Mesendoderm (in vitro differentiated cells): ENCODE measurements at regions not wholly inside any gene's neighbourhood (a gene's known extent, or its start where the extent isn't known, plus 50 kb on each side); places are given as distances from the start of the nearest gene placed in this dataset.
A peak's percentile ranks its signal among the peaks of the same experiment; 100 is the strongest.

Experiments used
- DNase-seq: peaks from one replicate; pipeline ENCODE4 v3.0.0; 2013
- H2AK5ac ChIP-seq: 2 replicates; pipeline ENCODE4 v1.6.1; 2013; ENCODE audit warnings: low read length, inconsistent platforms
- H2BK120ac ChIP-seq: 2 replicates; pipeline ENCODE4 v1.6.1; 2013; ENCODE audit warnings: low read depth, mild to moderate bottlenecking, low read length, moderate library complexity, mixed read lengths
- H2BK15ac ChIP-seq: replicated peaks from 2 replicates; pipeline ENCODE4 v1.6.1; 2013; ENCODE audit warnings: low read depth, mild to moderate bottlenecking, moderate library complexity
- H2BK5ac ChIP-seq: 2 replicates; pipeline ENCODE4 v1.6.1; 2013; ENCODE audit warnings: low read length, inconsistent platforms
- H3K18ac ChIP-seq: 2 replicates; pipeline ENCODE4 v1.6.1; 2013; ENCODE audit warnings: mild to moderate bottlenecking, low read length, mixed read lengths
- H3K23ac ChIP-seq: one replicate; pipeline ENCODE4 v1.6.1; 2013; ENCODE audit warnings: low read length
- H3K27ac ChIP-seq: 2 replicates; pipeline ENCODE4 v1.5.1; 2013; ENCODE audit warnings: low read depth, mild to moderate bottlenecking, inconsistent platforms, low read length, moderate library complexity
- H3K27me3 ChIP-seq: 2 replicates; pipeline ENCODE4 v1.6.1; 2013; ENCODE audit warnings: low read length, control low read depth, mild to moderate bottlenecking, inconsistent platforms; ENCODE audit not compliant: insufficient read depth, poor library complexity
- H3K36me3 ChIP-seq: 2 replicates; pipeline ENCODE4 v1.6.1; 2013; ENCODE audit warnings: low read length, inconsistent platforms; ENCODE audit not compliant: control insufficient read depth, insufficient read depth
- H3K4ac ChIP-seq: one replicate; pipeline ENCODE4 v1.6.1; 2013; ENCODE audit warnings: low read depth, mild to moderate bottlenecking, low read length, moderate library complexity
- H3K4me1 ChIP-seq: 2 replicates; pipeline ENCODE4 v1.6.1; 2013; ENCODE audit warnings: low read depth, low read length, inconsistent platforms; ENCODE audit not compliant: control insufficient read depth
- H3K4me2 ChIP-seq: 2 replicates; pipeline ENCODE4 v1.6.1; 2013; ENCODE audit warnings: low read length
- H3K4me3 ChIP-seq: 2 replicates; pipeline ENCODE4 v1.5.1; 2013; ENCODE audit warnings: mild to moderate bottlenecking, low read length
- H3K56ac ChIP-seq: one replicate; pipeline ENCODE4 v1.6.1; 2013; ENCODE audit warnings: low read length
- H3K79me1 ChIP-seq: 2 replicates; pipeline ENCODE4 v1.6.1; 2013; ENCODE audit warnings: low read length, inconsistent platforms
- H3K79me2 ChIP-seq: 2 replicates; pipeline ENCODE4 v1.6.1; 2013; ENCODE audit warnings: mild to moderate bottlenecking, low read length; ENCODE audit not compliant: control insufficient read depth, insufficient read depth
- H3K9ac ChIP-seq: 2 replicates; pipeline ENCODE4 v1.6.1; 2013; ENCODE audit warnings: low read length, inconsistent platforms
- H4K5ac ChIP-seq: one replicate; pipeline ENCODE4 v1.6.1; 2013; ENCODE audit warnings: low read length
- H4K8ac ChIP-seq: one replicate; pipeline ENCODE4 v1.6.1; 2013; ENCODE audit warnings: low read depth, mild to moderate bottlenecking, control low read depth, low read length, moderate library complexity
- WGBS: extraction: QIAGEN DNeasy Blood & Tissue Kit; methylation state at CpG from one replicate; pipeline ENCODE4 v1.1.7; 2013; ENCODE audit warnings: low lambda C conversion rate, missing lambda C conversion rate; ENCODE audit not compliant: insufficient coverage; ENCODE audit errors: extremely low coverage; 5-methylcytosine and 5-hydroxymethylcytosine counted together

GRCh38 chr12:20967756-20968155, 157.3 kb downstream of the SLCO1B3 start:
- H3K18ac ChIP-seq, result no peak overlapping the region
- H2BK5ac ChIP-seq, result no peak overlapping the region
- no peaks in the 10 kb centered on the region for H3K79me2 ChIP-seq
- H3K36me3 ChIP-seq, result no peaks in the 10 kb centered on the region
- no peak for DNase-seq
- no peak overlapping the region for H3K4ac ChIP-seq
- H3K27ac ChIP-seq, result no peak overlapping the region
- H4K8ac ChIP-seq, result no peak overlapping the region
- no CpG with 5 or more reads among the region's 1 CpG for WGBS
- H3K4me3 ChIP-seq, result no peak overlapping the region
- no peak overlapping the region for H2BK15ac ChIP-seq
- no peak overlapping the region for H3K23ac ChIP-seq
- no peak overlapping the region for H3K9ac ChIP-seq
- H4K5ac ChIP-seq, result no peak overlapping the region
- no peaks in the 10 kb centered on the region for H3K4me1 ChIP-seq
- no peak overlapping the region for H2AK5ac ChIP-seq
- no peak overlapping the region for H3K56ac ChIP-seq
- H2BK120ac ChIP-seq, result no peak overlapping the region
- no peaks in the 10 kb centered on the region for H3K79me1 ChIP-seq
- no peaks in the 10 kb centered on the region for H3K27me3 ChIP-seq
- H3K4me2 ChIP-seq, result no peak overlapping the region

DNA sequence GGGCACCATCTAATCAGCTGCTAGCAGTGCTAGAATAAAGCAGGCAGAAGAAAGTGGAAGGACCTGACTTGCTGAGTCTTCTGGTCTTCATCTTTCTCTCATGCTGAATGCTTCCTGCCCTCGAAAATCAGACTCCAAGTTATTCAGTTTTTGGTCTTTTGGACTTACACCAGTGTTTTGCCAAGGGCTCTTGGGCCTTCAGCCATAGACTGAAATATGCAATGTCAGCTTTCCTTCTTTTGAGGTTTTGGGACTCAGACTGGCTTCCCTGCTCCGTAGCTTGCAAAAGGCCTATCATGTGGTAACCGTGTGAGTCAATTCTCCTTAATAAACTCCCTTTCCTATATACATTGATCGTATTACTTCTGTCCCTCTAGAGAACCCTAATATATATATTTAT, 159.3 kb downstream of the SLCO1B3 start:
- no peaks in the 10 kb centered on the region for H3K36me3 ChIP-seq
- H2BK15ac ChIP-seq, result no peak overlapping the region
- H3K18ac ChIP-seq, result no peak overlapping the region
- no peaks in the 10 kb centered on the region for H3K27me3 ChIP-seq
- no CpG with 5 or more reads among the region's 4 CpGs for WGBS
- no peak overlapping the region for H2BK120ac ChIP-seq
- no peak for DNase-seq
- H3K79me2 ChIP-seq, result no peaks in the 10 kb centered on the region
- H3K4ac ChIP-seq, result no peak overlapping the region
- no peak overlapping the region for H2BK5ac ChIP-seq
- H3K4me2 ChIP-seq, result no peak overlapping the region
- H3K9ac ChIP-seq, result no peak overlapping the region
- no peak overlapping the region for H4K8ac ChIP-seq
- H3K4me1 ChIP-seq, result no peaks in the 10 kb centered on the region
- H3K4me3 ChIP-seq, result no peak overlapping the region
- no peak overlapping the region for H3K23ac ChIP-seq
- H3K27ac ChIP-seq, result no peak overlapping the region
- H3K79me1 ChIP-seq, result no peaks in the 10 kb centered on the region
- no peak overlapping the region for H3K56ac ChIP-seq
- H2AK5ac ChIP-seq, result no peak overlapping the region
- no peak overlapping the region for H4K5ac ChIP-seq

- Histone ChIP-seq H3K27ac (no peak overlapping the region), H2BK120ac (no peak overlapping the region), H3K4ac (no peak overlapping the region), H3K79me2 (no peaks in the 10 kb centered on the region), H3K36me3 (no peaks in the 10 kb centered on the region), H3K23ac (no peak overlapping the region), H2BK5ac (no peak overlapping the region), H2BK15ac (no peak overlapping the region), H2AK5ac (no peak overlapping the region), H3K4me1 (no peaks in the 10 kb centered on the region), H3K4me3 (no peak overlapping the region), H3K9ac (no peak overlapping the region), H3K4me2 (no peak overlapping the region), H3K18ac (no peak overlapping the region), H4K5ac (no peak overlapping the region), H3K79me1 (no peaks in the 10 kb centered on the region), H3K56ac (no peak overlapping the region), H3K27me3 (no peaks in the 10 kb centered on the region), H4K8ac (no peak overlapping the region)
- no CpG with 5 or more reads among the region's 1 CpG for WGBS
- no peak for DNase-seq
These were observed 145.6 kb upstream of the SLCO1B1 start for GRCh38 chr12:20985399-20985798.

DNA sequence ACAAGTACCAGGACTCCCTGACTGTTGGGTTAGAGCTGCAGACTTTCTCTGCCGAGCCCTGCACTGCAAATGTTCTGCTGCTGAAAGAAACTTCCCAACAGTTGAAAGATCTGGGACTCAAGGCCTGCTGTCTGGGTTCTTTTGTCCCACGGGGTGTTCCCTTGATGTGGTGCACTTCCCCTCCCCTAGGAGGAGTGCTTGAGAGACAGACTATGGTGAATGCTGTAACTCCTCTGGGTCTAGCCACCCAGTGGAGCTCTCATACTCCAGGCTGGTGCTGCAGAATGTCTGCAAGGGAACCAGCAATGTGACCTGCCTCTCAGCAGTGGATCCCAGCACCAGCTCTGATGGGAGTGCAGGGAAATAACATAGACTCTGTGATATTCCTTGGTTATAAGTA, 129.2 kb upstream of the SLCO1B1 start:
- DNase-seq, result peak; percentile 15
- no CpG with 5 or more reads among the region's 2 CpGs for WGBS
- Histone ChIP-seq H3K56ac (no peak overlapping the region), H3K4ac (no peak overlapping the region), H2AK5ac (no peak overlapping the region), H3K9ac (no peak overlapping the region), H3K27me3 (no peaks in the 10 kb centered on the region), H3K23ac (no peak overlapping the region), H3K79me1 (no peaks in the 10 kb centered on the region), H2BK120ac (no peak overlapping the region), H2BK5ac (no peak overlapping the region), H2BK15ac (no peak overlapping the region), H3K27ac (no peak overlapping the region), H4K8ac (no peak overlapping the region), H3K36me3 (no peaks in the 10 kb centered on the region), H3K4me3 (no peak overlapping the region), H3K79me2 (no peaks in the 10 kb centered on the region), H3K4me1 (no peaks in the 10 kb centered on the region), H3K4me2 (no peak overlapping the region), H3K18ac (no peak overlapping the region), H4K5ac (no peak overlapping the region)

- Histone ChIP-seq H3K27ac (no peak overlapping the region), H3K56ac (no peak overlapping the region), H4K8ac (no peak overlapping the region), H3K23ac (no peak overlapping the region), H3K9ac (no peak overlapping the region), H3K4me3 (no peak overlapping the region), H3K18ac (no peak overlapping the region), H2BK15ac (no peak overlapping the region), H4K5ac (no peak overlapping the region), H2BK120ac (no peak overlapping the region), H3K4me2 (no peak overlapping the region), H3K4ac (no peak overlapping the region), H2BK5ac (no peak overlapping the region), H3K27me3 (no peaks in the 10 kb centered on the region), H3K79me2 (no peaks in the 10 kb centered on the region), H2AK5ac (no peak overlapping the region), H3K79me1 (no peaks in the 10 kb centered on the region), H3K4me1 (no peaks in the 10 kb centered on the region), H3K36me3 (no peaks in the 10 kb centered on the region)
- no peak for DNase-seq
- no CpG with 5 or more reads among the region's 1 CpG for WGBS
These were observed 105.3 kb upstream of the SLCO1B1 start for GRCh38 chr12:21025656-21026055.

- no peaks in the 10 kb centered on the region for H3K79me2 ChIP-seq
- DNase-seq, result no peak
- H2AK5ac ChIP-seq, result no peak overlapping the region
- H3K56ac ChIP-seq, result no peak overlapping the region
- H3K9ac ChIP-seq, result no peak overlapping the region
- no peak overlapping the region for H3K4me3 ChIP-seq
- no peak overlapping the region for H3K4ac ChIP-seq
- no peaks in the 10 kb centered on the region for H3K27me3 ChIP-seq
- no peak overlapping the region for H3K23ac ChIP-seq
- no peaks in the 10 kb centered on the region for H3K36me3 ChIP-seq
- no peaks in the 10 kb centered on the region for H3K4me1 ChIP-seq
- H3K27ac ChIP-seq, result no peak overlapping the region
- no peak overlapping the region for H3K4me2 ChIP-seq
- no peak overlapping the region for H2BK120ac ChIP-seq
- no peak overlapping the region for H2BK15ac ChIP-seq
- no peaks in the 10 kb centered on the region for H3K79me1 ChIP-seq
- no peak overlapping the region for H4K5ac ChIP-seq
- H4K8ac ChIP-seq, result no peak overlapping the region
- no CpG with 5 or more reads among the region's 3 CpGs for WGBS
- H3K18ac ChIP-seq, result no peak overlapping the region
- H2BK5ac ChIP-seq, result no peak overlapping the region
These were observed 104.7 kb upstream of the SLCO1B1 start for GRCh38 chr12:21026302-21026701.
